ENCODE measurements at regions not wholly inside any gene's neighbourhood (a gene's known extent, or its start where the extent isn't known, plus 50 kb on each side); places are given as distances from the start of the nearest gene placed in this dataset.
"Not testable (repeated sequence)": the region's sequence is repeated elsewhere in the genome, so short reads cannot be mapped to it uniquely, and the experiment has no call there.

DNA sequence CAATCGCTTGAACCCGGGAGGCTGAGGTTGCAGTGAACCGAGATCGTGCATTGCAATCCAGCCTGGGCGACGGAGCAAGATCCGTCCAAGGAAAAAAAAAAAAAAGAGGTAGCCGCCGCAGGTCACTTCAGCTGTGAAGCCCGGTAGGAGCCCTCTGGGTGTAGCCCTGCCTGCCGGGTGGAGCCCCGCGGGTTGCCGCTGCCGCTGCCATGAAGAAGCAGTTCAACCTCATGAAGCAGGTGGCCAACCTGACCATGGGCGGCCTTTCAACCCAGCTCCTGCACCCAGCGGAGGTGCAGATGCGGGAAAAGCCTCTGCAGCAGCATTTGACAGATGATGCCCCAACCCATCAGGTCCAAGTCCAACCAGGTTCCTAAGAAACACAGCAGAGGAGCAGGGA lies 219.5 kb upstream of the SLC39A10 start (continued):
- TF ChIP-seq EP300 (IDR thresholded peaks at IDR 0.05; ENCODE audit: borderline replicate concordance in 1 of 2, low read depth in 1 of 2, low read length in 1 of 2): no peak
- TF ChIP-seq MAX (IDR thresholded peaks at IDR 0.05; ENCODE audit: low read depth): no peak
- TF ChIP-seq GATA2 (CRISPR knock-in tag; IDR thresholded peaks at IDR 0.05): no peak
- no peak for TF ChIP-seq FOXJ3 (CRISPR knock-in tag; IDR thresholded peaks at IDR 0.05)
- TF ChIP-seq ELF1 (IDR thresholded peaks at IDR 0.05): no peak
- TF ChIP-seq TCF12 (IDR thresholded peaks at IDR 0.05): no peak
- no peak for TF ChIP-seq SMC3 (IDR thresholded peaks at IDR 0.05; ENCODE audit: low read depth, low read length)
- no peak for TF ChIP-seq YY1 (IDR thresholded peaks at IDR 0.05; ENCODE audit: low read depth)
- no peak for TF ChIP-seq NFIC (IDR thresholded peaks at IDR 0.05; ENCODE audit: borderline replicate concordance)
- no peak for TF ChIP-seq EZH2phosphoT487 (IDR thresholded peaks at IDR 0.05; ENCODE audit: borderline replicate concordance, low read depth)

DNA sequence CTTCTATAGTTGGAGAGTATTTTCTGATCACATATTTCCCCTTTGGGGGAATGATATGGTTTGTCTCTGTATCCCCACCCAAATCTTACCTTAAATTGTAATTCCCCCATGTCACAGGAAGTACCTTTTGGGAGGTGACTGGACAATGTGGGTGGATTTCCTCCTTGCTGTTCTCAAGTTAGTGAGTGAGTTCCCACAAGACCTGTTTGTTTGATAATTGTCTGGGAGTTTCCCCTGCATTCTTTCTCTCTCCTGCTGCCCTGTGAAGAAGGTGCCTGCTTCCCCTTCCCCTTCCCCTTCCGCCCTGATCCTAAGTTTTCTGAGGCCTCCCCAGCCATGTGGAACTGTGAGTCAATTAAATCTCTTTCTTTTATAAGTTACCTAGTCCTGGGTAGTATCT lies 222.7 kb upstream of the SLC39A10 start:
- H2AFZ ChIP-seq (ENCODE audit: low read depth): no peak overlapping the region
- H3F3A ChIP-seq (replicated peaks; ENCODE audit: insufficient read depth): no peaks in the 10 kb centered on the region
- no peak overlapping the region for H3K4me3 ChIP-seq (ENCODE audit: low read depth in 2 of 2, low read length in 1 of 2)
- no peak overlapping the region for H3K9ac ChIP-seq
- H3K4me1 ChIP-seq (ENCODE audit: control insufficient read depth in 1 of 2, insufficient read depth in 2 of 2, low read depth in 1 of 2, low read length in 1 of 2): no peaks in the 10 kb centered on the region
- H3K36me3 ChIP-seq (replicated peaks in 1 of 2; ENCODE audit: control insufficient read depth in 1 of 2, insufficient read depth in 2 of 2, low read length in 1 of 2): no peaks in the 10 kb centered on the region
- H3K27me3 ChIP-seq (ENCODE audit: insufficient read depth): no peaks in the 10 kb centered on the region
- H3K27ac ChIP-seq (ENCODE audit: low read depth in 2 of 2, low read length in 1 of 2): no peak overlapping the region
- 45% methylated on average over 1 of the region's 1 CpG for WGBS (ENCODE audit: low lambda C conversion rate)
- H3K9me2 ChIP-seq: no peaks in the 10 kb centered on the region
- no peaks in the 10 kb centered on the region for H3K9me3 ChIP-seq
- no peak for TF ChIP-seq GATA2 (CRISPR knock-in tag; IDR thresholded peaks at IDR 0.05)
- TF ChIP-seq FOSL2 (IDR thresholded peaks at IDR 0.05; ENCODE audit: borderline replicate concordance, low read depth): no peak
- no peak for TF ChIP-seq SMC3 (IDR thresholded peaks at IDR 0.05; ENCODE audit: low read depth, low read length)
- TF ChIP-seq GABPA (IDR thresholded peaks at IDR 0.05; ENCODE audit: low read depth): no peak
- no peak for TF ChIP-seq TCF12 (IDR thresholded peaks at IDR 0.05)
- TF ChIP-seq ZBTB33 (IDR thresholded peaks at IDR 0.05; ENCODE audit: borderline replicate concordance, low read depth): no peak
- TF ChIP-seq ELF1 (IDR thresholded peaks at IDR 0.05): no peak
- TF ChIP-seq, protein P1, sequence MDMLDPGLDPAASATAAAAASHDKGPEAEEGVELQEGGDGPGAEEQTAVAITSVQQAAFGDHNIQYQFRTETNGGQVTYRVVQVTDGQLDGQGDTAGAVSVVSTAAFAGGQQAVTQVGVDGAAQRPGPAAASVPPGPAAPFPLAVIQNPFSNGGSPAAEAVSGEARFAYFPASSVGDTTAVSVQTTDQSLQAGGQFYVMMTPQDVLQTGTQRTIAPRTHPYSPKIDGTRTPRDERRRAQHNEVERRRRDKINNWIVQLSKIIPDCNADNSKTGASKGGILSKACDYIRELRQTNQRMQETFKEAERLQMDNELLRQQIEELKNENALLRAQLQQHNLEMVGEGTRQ (IDR thresholded peaks at IDR 0.05; ENCODE audit: borderline replicate concordance, low read depth, low read length): no peak
- TF ChIP-seq POLR2AphosphoS5 (IDR thresholded peaks at IDR 0.05; ENCODE audit: low read depth, low read length): no peak
- no peak for TF ChIP-seq CHD2 (IDR thresholded peaks at IDR 0.05; ENCODE audit: low read length, partially characterized antibody)
- no peak for TF ChIP-seq REST (IDR thresholded peaks at IDR 0.05; ENCODE audit: low read depth, low read length)
- no peak for TF ChIP-seq FOXM1 (IDR thresholded peaks at IDR 0.05; ENCODE audit: low read depth)
- no peak for TF ChIP-seq MXI1 (IDR thresholded peaks at IDR 0.05; ENCODE audit: low read depth, low read length)
- TF ChIP-seq TEAD4 (IDR thresholded peaks at IDR 0.05; ENCODE audit: borderline replicate concordance, insufficient read depth): no peak
- ChIA-PET POLR2A (no interaction called here), CTCF (interaction anchor here (0.6 kb wide), 1 partner anchor 158 kb away, joined by 3 read pairs; no protein-coding TSS in a partner anchor)
- no peak overlapping the region for H3K4me2 ChIP-seq
- no peaks in the 10 kb centered on the region for H4K20me1 ChIP-seq (ENCODE audit: insufficient read depth)
- H3K79me2 ChIP-seq (ENCODE audit: insufficient read depth): no peaks in the 10 kb centered on the region
- no peak for DNase-seq

- H3F3A ChIP-seq (replicated peaks; ENCODE audit: insufficient read depth); H3K9me2 ChIP-seq; H3K27ac ChIP-seq (ENCODE audit: low read depth in 2 of 2, low read length in 1 of 2); H3K4me1 ChIP-seq (ENCODE audit: control insufficient read depth in 1 of 2, insufficient read depth in 2 of 2, low read depth in 1 of 2, low read length in 1 of 2); H3K27me3 ChIP-seq (ENCODE audit: insufficient read depth); H3K36me3 ChIP-seq (replicated peaks in 1 of 2; ENCODE audit: control insufficient read depth in 1 of 2, insufficient read depth in 2 of 2, low read length in 1 of 2); H3K79me2 ChIP-seq (ENCODE audit: insufficient read depth); H3K4me2 ChIP-seq; H4K20me1 ChIP-seq (ENCODE audit: insufficient read depth); H3K9me3 ChIP-seq; POLR2A ChIA-PET; DNase-seq; H2AFZ ChIP-seq (ENCODE audit: low read depth); H3K9ac ChIP-seq; H3K4me3 ChIP-seq (ENCODE audit: low read depth in 2 of 2, low read length in 1 of 2): not testable (repeated sequence)
- 54% methylated on average over 2 of the region's 2 CpGs for WGBS (ENCODE audit: low lambda C conversion rate)
- CTCF ChIA-PET: interaction anchor here (0.6 kb wide), 1 partner anchor 159 kb away, joined by 3 read pairs; no protein-coding TSS in a partner anchor
These were observed 223.3 kb upstream of the SLC39A10 start for GRCh38 chr2:195433729-195434128.
